ENCODE measurements at regions not wholly inside any gene's neighbourhood (a gene's known extent, or its start where the extent isn't known, plus 50 kb on each side); places are given as distances from the start of the nearest gene placed in this dataset.

DNA sequence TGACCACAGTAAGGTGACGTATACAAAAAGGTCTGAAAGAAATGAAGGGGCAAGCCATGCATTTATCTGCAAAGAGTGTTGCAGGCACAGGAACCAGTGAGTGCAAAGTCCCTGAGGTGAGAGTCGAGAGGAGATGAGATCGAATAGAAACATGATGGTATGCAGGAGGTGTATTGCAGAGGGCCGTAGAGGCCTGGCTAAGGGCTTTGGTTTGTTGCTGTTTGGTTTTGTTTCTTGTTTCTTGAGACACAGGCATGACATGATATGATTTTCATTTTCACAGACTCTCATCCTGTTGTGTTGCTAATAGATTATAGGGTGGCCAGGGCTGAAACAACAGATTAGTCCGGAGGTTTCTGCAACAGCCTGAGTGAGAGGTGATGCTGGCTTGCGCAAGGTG, 80.4 kb downstream of the HSPH1 start:
- no peak for DNase-seq

DNA sequence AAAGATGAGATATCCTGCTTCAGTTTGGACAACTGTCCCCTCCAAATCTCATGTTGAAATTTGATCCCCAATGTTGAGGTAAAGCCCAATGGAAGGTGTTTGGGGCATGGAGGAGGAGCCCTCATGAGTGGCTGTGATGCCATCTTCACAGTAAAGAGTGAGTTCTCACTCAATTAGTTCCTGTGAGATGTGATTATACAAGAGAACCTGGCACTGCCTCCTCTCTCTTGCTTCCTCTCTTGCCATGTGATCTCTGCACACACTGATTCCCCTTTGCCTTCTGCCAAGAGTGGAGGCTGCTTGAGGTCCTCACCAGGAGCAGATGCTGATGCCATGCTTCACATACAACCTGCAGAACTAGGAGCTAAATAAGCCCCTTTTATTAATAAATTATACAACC, 86.9 kb downstream of the HSPH1 start:
- no peak for DNase-seq

DNA sequence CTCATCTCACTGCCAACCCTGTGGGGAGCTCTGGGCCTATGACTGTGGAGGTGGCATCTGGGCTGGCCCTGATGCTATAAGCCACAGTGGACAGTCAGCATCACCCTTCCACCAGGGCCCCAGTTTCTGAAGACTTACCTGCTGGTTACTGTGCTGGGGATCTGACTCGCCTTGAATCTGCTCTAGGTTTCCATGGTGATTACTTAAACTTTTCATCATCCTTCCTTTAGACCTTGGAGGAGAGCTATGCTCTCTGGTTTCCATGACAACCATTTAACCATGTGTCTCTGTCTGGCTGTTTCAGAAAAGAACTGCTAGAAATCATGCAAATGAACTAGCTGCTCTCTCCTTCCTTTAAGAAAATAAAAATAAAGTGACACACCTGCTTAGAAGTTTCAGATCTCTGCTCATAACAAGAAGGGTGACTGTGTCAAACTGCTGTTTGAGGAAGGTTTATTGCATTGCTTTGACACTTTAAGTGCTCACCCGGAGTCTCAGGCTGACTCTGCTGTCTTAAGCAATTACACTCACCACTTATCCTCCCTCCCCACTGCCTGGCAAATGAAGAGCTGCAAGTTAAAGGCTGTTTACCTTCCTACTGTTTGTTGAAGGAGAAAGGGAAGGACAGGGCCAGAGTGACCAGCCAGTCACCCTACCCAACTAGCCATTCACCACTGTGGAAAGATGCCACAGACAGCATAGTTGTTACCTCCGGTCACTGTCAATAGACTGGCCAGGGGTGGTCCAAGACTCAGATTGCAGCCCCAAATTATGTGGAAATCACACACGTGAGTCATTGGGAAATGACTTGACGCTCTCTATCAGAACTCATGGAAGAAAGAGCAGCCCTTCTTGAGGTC, 87.6 kb downstream of the HSPH1 start:
- peak; percentile 42 for DNase-seq

DNA sequence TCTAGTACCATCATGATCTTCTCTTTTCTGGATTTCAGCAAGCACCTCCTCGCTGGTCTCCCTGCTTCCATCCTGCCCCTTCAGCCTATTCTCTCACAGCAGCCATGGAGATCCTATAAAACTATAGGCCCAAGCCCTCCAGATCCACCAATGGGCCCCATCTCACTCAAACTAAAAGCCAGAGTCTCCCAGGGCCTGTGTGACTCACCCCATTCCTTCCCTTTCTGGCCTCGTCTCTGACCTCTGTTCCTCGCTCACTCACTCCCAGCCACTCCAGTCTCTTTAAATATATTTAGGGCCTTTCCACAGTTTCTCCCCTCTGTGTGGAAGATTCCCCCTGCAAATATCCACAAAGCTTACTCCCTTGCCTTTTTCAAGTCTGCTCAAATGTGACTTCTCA, 89.7 kb downstream of the HSPH1 start:
- DNase-seq, result no peak

DNA sequence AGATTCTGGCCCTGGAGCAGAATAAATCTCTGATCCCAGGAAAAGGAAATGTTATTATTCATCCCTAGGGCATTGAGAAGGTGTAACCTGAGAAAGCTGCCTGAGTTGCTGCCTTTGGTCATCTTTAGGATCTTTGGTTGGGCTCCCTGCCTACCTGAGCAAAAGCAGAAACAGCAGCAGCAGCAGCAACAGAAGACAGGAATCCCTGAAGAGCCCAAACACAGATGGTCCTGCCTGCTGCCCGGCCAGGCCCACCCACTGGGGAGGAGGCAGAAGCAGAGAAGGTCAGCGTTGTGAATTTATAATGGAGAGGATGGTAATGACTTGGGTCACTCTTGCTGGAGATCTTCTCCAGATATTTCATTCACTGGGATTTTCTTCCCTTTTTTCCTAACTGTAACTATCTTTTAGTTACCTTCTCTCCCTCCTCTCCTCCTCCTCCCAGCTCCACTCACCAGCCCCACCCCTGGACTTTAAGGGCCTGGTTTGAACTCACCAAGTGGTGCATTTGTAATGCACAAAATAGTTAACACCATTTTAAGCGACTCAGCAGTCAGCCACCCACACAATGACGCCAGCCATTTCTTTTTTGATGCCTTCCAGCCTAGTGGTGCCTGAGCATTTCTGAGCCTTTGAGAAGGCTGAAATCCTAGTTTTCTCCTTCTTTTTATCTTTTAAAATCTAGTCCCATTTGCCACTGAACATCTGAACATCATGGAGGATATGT, 91.7 kb downstream of the HSPH1 start:
- no peak for DNase-seq

DNA sequence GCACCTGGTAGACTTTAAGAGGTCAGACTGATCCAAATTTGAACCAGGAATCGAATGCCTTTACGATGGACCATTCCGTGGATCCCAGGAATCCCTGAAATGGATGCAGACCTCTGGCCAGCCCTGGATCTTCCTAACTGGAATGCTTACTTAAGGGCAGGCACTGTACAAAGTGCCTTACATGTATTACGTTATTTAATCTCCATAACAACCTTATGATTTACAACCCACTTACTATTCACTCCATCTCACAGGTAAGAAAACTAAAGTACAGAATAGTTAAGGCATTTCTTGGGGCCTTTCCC, 93.6 kb downstream of the HSPH1 start:
- no peak for DNase-seq

DNA sequence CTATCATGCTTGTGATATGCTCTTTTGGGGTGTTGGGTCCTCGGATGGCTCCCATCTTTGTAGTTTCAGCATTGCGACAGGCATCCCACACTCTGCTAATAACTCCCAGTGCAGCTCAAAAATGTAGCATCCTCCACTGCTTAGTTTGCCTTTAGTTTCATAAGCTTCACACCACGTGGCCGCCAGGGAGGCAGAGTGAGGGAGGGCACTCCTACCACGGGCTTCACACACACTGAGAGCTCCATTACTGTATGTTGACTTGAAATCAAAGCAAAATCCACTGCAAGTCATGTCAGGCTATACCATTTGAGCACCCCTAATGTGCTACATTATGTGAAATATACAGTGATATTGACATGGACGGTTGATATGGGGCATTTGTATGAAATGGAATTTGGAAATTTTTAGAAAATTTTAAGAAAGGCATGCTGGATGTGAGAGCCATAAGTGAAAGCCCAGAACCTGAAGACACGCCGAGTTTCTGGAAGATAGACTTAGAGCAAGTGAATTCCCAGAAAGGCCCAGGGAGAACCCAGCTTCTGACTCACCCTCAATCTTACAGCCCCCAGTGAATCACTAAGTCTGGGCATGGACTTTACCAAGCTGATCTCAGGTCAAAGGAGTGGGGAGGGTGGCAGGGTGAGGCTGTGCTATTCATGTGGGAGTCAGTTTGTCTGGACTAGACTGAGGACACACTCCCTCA, 94.1 kb downstream of the HSPH1 start:
- DNase-seq, result no peak

DNA sequence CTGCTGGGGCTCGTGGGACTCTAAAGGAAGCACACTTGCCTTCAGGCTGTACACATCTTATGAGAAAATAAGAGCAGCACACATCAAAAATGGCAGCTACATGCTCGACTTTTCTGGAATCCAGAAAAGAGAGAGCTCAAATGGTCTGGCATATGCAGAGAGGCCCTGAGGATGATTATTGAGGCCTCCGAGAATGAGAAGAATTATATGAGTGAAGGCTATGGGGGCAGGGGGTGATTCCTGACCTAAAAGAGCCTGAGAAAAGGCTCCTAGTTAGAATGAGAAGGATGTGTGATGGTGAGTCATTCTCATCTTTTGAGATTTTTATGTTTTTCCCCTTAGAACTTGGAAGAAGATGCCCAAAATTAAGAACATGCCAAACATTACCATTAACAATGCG, 97.1 kb downstream of the HSPH1 start:
- no peak for DNase-seq

DNA sequence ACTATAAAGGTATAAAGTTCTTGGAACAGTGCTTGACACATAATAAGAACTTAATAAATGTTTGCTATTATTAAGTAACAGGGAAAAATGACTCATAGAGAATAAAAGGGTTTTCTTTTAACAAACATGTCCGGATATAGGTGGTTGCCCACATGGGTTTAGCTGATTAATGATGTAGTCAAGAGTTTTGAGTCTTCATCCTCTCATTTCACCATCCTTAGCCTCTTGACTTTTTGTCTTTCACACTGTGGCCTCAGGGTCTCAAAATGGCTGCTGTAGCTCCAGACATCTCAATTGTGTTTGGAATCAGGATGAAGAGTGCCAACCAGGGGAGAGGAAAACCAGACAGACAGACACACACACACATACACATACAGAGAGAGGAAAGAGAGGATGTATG, 97.9 kb downstream of the HSPH1 start:
- no peak for DNase-seq

DNA sequence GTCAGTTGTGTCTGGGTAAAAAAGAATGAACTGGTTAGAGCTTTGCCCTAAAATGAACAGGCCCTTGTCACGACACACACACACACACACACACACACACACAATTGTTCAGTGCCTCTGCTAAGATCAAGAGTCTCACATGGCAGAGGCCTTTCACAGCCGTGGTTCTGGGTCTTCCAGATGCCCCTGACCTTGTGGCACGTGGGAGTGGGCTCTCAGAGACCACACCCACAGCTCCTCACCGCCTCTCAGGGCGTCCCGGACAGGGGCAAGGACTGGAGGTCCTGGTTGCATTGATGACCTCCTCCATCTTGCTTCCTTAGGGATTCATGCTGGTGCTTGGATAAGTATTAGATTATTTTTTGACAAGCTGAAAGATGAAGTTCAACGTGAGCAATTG, 101.0 kb downstream of the HSPH1 start:
- DNase-seq, result no peak

DNA sequence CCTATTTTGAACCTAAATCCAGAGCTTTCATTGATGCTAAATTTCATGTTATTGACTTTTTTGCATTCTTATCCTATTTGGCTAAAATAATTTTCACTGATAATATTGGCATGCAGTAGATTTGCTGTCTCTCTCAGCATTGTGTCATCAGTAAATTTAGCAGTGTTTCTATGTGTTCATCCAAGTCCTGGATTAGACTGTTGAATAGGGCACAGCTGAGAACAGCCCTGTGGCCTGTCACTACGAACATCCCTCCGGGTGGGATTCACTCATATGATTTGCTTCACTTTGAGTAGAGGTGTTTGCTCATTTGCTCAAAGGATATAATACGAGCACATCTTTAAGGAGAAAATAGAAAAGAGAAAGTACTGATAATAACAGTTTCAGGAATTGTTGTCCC, 101.5 kb downstream of the HSPH1 start:
- DNase-seq, result no peak

DNA sequence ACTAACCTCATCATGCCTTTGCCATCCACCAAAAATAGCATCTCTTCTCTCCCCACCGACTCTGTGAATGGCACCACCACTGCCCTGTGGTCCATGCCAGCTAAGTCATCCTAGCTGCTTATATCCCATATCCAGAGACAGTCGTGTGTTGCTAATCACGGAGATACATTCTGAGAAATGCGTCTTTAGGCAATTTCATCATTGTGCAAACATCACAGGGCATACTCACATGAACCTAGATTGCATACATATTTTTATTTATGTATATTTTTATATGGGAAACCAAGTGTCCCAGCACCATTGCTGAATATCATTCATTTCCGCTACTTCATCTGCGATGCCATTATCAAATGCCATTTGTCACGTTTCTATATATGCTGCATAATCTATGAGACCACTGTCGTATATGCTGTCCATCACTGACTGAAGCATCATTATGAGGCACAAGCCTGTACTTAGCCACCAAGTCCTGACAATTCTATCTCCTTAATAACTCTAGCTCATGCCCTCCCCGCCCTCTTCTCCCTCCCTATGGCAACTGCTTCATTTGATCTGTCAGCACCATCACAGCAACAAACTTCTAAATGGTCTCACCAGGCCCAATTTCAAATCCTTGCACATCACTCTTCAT, 104.2 kb downstream of the HSPH1 start:
- DNase-seq, result no peak

DNA sequence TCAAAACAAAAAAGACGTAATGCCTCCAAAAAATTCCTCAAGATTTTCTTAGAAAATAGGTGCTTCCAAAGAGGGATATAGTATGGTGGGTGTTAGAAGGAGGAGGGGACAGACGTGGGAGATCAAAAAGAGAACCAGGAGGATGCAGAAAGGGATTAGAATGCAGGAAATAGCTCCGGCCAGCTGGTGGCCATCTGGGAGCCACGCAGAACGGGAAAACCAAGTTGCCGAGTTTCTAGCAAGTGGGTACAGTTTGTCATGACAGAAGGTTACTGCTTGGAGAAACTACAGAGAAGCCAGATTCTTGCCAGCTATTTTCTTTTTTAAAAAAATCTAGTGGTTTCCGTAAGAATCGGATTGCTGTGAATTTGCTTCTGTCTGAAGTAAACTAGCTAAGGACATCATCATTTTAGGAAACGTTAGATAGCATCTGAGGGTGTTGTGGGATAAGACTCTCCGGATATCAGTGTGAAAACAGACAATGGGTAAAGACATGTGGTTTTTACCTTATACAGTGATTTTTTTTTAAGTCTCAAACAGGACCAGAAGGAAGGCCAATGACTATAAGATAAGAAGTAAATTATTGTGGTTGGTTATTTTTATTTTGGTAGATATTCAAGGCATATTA, 104.9 kb downstream of the HSPH1 start:
- DNase-seq, result no peak

DNA sequence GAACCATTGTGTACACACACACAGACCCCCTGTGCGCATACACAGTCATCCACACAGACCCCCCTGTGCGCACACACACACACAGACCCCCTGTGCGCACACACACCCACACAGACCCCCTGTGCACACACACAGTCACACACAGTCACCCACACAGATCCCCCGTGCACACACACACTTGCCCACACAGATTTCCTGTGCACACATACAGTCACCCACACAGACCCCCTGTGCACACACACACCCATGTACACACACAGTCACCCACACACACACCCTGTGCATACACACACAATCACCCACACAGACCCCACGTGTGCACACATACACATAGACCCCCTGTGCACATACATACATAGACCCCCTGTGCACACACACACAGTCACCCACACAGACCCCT, 106.1 kb downstream of the HSPH1 start:
- no peak for DNase-seq

DNA sequence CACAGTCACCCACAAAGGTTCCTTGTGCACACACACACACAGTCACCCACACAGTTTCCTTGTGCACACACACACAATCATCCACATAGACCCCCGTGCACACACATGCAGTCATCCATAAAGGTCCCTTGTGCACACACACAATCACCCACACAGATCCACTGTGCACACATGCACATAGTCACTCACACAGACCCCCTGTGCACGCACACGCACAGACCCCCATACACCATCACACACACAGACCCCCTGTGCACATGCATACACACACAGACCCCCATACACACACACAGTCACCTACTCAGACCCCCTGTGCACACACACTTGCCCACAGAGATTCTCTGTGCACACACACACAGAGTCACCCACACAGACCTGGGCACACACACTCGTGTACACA, 107.1 kb downstream of the HSPH1 start:
- no peak for DNase-seq

DNA sequence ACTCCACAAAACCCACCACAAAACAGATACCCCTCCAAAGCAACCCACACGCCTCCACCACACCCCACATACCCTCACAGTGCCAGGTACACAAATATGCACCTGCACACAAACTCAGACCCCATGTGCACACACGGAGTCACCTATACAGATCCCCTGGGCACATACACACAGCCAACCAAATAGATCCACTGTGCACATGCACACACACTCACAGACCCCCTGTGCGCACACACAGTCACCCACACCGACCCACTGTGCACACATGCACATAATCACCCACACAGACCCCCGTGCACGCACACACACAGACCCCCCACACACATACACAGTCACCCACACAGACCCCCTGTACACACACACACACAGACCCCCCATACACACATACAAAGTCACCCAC, 107.8 kb downstream of the HSPH1 start:
- no peak for DNase-seq

DNA sequence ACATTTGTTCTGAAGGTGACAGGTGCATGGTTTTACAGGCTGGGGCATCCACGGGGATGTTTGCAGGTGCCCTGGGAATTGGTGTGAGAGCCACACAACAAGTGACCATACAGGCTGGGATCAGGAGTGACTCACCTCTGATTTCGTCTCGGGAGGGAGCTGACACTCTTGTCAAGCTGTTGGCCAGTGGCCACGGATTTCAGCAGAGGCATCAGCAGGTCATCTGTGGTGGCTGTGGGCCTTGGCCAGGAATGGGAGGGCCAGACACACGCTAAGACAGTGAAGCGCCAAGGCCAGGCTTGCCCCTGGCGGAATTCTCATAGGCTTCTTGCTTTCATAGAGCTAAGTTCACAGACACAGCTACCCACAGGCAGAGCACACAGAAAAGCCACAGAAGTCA, 108.6 kb downstream of the HSPH1 start:
- no peak for DNase-seq

DNA sequence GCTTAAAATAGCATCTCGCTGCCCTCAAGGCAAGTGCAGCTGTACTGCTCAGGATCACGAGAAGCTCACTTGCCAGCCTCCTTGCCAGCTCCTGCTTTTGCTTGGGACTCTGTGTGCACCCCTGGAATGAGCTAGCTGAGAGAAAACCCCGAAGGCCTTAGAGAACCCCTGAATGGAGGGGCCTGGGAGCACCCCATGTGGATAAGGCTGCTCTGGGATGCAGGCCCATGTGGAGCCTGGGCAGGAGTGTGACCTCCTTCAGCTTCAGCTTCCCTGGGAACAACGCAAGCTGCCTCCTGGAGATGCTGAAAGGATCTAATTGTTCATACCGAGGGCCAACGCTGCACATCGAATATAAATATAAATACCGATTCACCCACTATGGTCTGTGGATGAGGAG, 109.2 kb downstream of the HSPH1 start:
- no peak for DNase-seq

DNA sequence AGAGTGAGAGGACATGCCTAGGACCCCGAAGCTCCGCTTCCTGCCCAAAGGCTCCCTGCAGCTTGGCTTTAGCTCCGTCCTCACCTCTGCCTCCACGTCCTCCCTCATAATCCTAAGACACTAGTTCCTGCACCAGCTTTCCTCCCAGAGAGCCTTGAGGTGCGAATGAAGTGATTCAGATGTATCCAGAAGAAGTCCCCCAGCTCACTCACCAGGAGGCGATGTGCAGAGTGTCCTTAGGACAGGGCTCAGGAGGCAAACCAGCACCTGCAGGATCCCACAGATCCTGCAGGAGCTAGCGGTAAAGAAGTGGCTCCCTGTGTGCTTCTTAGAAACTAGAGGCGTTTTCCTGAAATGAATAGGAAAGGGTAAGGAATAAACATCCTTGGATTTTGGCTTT, 109.7 kb downstream of the HSPH1 start:
- no peak for DNase-seq

DNA sequence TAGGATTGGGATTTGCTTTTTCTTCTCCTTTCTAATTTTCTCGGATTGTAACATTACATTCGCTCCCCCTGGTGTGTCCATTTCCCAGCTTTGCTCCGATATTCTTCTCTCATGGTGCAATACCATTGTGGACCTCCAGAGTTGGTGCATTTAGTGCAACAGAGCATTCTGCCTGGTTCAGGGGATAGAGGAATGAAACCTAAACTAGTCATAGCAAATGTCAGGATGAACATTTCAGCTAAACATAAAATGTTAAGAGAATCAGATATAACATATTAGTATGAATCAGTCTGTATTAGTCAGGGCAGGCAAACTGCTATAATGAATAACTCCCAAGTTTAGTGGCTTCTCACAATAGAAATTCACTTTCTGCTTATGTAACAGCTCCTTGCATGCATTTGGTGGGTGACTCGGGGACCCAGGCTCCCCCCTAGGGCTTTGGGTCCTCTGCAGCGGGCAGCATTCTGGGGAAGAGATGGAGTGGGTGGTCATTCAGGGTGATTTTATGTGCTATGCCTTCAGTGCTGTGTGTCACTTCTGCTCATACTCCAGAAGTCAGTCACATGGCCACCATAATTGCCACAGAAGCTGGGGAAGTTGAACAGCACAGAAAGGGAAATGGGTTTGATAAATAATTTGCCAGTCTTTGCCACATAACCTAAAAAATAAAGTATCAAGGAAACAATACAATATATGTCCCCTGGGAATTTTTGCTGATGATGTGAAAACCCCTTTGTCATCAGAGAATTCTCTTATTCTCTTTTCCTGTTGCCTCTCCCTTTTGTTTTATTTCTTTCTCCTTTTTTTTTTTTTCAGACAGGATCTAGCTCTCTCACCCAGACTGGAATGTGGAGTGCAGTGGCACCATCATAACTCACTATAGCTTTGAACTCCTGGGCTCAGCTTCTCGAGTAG, 111.0 kb downstream of the HSPH1 start:
- DNase-seq, result no peak

DNA sequence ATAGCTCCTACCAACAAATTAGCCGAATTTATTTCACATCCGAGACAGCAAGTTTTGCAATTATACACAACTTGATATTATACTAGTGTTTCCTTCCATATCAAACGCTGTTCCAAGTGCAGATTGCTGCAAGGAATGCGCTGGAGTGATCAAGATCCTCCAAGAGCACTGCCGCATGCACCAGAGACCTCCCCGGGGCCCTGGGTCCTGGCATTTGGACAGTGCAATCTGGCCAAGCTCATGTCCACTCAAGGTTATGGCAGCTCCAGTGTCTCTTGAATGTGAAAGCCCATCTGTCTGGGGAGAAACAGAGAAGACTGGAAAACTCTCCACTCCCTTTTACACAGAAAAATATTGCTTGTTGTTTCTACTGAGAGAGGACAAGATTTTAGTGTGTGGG, 111.9 kb downstream of the HSPH1 start:
- no peak for DNase-seq

DNA sequence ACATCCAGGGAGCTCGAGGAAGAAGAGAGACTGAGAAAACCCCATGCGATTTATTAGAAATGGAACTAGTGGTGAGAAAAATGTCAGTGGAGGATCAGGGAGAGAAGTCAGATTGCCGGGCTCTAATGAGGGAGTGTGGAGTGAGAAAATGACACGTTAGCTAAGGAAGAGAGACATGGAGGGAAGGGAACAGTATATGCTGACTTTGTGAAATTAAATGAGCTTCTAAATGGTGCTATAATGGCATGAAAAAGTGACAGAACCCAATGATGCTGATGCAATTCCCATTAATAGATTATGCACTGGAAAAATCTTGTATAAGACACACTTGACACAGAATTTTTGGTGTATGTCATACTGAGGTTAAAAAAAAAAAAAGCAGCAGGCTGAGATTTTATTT, 112.6 kb downstream of the HSPH1 start:
- no peak for DNase-seq

Measured in activated naive CD4-positive, alpha-beta T cell treated with Interleukin-2 at 50 U/mL for 16 hours (primary cell).